ENCODE measurements at regions not wholly inside any gene's neighbourhood (a gene's known extent, or its start where the extent isn't known, plus 50 kb on each side); places are given as distances from the start of the nearest gene placed in this dataset.

DNA sequence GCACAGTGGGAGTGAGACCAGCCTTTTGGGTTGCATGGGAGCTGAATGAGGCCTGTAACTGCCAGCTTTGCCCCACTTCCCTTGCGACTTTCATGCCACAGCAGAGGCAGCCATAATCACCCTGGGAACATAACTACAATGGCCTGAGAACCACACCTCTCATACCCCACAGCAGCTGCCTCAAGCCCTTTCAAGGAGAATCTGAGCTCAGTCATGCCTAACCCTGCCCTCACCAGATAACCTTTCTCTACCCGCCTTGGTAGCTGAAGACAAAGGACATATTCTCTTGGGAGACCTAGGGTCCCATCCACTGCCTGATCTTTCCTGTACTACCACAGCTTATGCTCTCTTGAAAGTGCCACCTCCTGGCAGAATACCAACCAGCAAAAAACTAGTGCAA lies 599.9 kb upstream of the IGFBP7 start:
- H3K9me3 Mint-ChIP-seq = peaks cover 13% of the 10 kb centered on the region
- no peak overlapping the region for H3K27ac Mint-ChIP-seq
- no peaks in the 10 kb centered on the region for H3K27me3 Mint-ChIP-seq
- H3K4me1 Mint-ChIP-seq (ENCODE audit: low read depth) = no peaks in the 10 kb centered on the region
- H3K36me3 Mint-ChIP-seq (ENCODE audit: low read depth) = no peaks in the 10 kb centered on the region
- intact Hi-C loops (cut with micrococcal nuclease) = no loop called here
- H3K4me3 Mint-ChIP-seq = no peak overlapping the region

DNA sequence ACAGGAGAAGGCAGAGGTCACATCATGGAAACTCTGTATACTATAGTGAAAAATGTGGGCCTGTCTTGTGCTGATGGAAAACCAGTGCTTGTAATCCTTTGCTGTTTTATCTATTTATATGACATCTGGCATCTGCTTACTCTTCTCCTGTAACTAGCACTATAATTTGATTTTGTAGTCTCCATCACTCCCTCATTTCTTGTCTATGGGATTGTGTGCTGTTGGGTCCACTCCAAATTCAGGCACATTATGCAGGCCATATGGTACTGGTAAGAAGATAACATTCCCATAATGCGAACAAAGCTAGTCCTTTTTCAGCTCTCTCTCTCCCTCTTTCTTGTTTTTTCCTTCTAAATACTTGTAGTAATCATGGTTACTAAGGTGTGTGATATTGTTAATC lies 581.2 kb upstream of the IGFBP7 start:
- Mint-ChIP-seq H3K4me3 (no peak overlapping the region), H3K36me3 (ENCODE audit: low read depth) (no peaks in the 10 kb centered on the region), H3K9me3 (peaks cover 14% of the 10 kb centered on the region), H3K4me1 (ENCODE audit: low read depth) (no peaks in the 10 kb centered on the region), H3K27ac (no peak overlapping the region), H3K27me3 (no peaks in the 10 kb centered on the region)
- intact Hi-C loops (cut with micrococcal nuclease) = no loop called here

DNA sequence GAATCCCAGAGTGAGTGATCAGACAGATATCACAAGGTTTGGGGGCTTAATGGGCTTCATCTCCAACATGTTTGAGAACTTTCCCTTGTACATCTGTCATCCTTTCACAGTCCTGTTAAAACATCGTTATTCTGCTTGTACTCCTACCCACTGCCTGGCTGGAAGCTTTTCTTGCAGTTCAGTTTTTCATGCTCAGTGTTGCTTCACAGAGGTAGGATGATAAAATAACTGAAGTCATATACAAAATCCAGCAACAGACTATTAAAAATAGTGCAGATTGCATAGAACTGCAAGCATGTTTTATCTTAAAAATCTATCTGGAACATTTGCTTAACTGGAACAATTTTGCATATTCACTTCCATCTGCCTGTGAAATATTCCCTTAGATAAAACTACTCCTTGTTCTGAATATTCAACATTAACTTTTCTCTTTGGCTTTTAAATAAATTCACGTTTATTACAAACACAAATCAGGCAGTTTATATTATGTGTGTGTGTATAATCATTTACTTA lies 579.6 kb upstream of the IGFBP7 start:
- H3K4me1 Mint-ChIP-seq (ENCODE audit: low read depth) = no peaks in the 10 kb centered on the region
- H3K4me3 Mint-ChIP-seq = no peak overlapping the region
- intact Hi-C loops (cut with micrococcal nuclease) = no loop called here
- H3K27me3 Mint-ChIP-seq = no peaks in the 10 kb centered on the region
- H3K9me3 Mint-ChIP-seq = peaks cover 14% of the 10 kb centered on the region
- H3K27ac Mint-ChIP-seq = no peak overlapping the region
- H3K36me3 Mint-ChIP-seq (ENCODE audit: low read depth) = no peaks in the 10 kb centered on the region

DNA sequence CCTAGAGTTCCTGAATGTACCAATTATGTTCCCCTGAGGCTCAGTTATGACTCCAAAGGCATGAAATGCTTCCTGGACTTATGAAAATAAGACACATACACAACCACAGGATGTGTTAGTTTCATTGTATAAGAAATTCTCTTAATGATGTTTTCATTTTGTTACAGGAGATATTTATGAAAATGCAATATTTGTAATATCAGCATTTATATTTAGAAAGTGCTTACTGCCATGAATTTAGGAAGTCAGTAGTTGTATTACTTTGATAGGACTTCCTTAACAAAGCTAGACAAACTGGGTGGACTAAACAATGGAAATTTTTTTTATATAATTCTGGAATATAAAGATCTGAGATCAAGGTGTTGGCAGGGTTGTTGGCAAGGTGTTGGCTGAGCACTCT lies 572.1 kb upstream of the IGFBP7 start:
- Mint-ChIP-seq H3K36me3 (ENCODE audit: low read depth) (no peaks in the 10 kb centered on the region), H3K27me3 (no peaks in the 10 kb centered on the region), H3K27ac (no peak overlapping the region), H3K4me3 (no peak overlapping the region), H3K4me1 (ENCODE audit: low read depth) (no peaks in the 10 kb centered on the region), H3K9me3 (no peaks in the 10 kb centered on the region)
- intact Hi-C loops (cut with micrococcal nuclease) = no loop called here

DNA sequence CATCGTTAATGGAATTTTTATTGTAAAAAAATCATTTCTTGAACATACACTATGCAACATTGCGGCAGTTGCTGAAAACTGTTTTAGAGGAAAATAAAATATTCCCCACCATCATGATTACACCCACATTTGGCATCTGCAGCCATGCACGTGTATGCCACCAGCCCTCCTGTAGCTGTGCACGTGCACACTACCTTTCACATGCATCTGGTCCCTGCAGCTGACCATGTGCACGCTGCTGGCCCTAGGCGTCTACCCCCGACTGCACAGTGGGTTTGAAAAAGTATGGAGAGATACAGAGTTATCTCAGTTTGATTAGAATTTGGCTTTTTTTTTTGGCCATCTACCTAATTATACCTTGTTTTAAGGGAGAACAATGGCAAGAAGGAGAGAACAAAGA lies 569.8 kb upstream of the IGFBP7 start:
- Mint-ChIP-seq H3K9me3 (peaks cover 7% of the 10 kb centered on the region), H3K4me3 (no peak overlapping the region), H3K27ac (no peak overlapping the region), H3K27me3 (no peaks in the 10 kb centered on the region), H3K36me3 (ENCODE audit: low read depth) (no peaks in the 10 kb centered on the region), H3K4me1 (ENCODE audit: low read depth) (no peaks in the 10 kb centered on the region)
- intact Hi-C loops (cut with micrococcal nuclease) = no loop called here

DNA sequence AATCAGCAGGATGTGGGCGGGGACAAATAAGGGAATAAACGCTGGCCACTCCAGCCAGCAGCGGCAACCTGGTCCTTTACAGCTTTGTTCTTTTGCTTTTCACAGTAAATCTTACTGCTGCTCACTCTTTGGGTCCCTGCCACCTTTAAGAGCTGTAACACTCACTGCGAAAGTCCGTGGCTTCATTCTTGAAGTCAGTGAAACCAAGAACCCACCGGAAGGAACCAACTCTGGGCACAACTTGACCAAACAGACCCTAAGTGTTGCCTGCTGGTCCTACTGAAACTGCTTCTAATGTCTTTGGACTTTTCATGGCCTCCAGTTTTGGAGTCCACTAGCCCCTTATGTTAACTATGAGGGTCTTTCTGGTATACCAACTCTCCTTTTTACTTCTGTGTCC lies 566.2 kb upstream of the IGFBP7 start:
- no peaks in the 10 kb centered on the region for H3K4me1 Mint-ChIP-seq (ENCODE audit: low read depth)
- intact Hi-C loops (cut with micrococcal nuclease) = no loop called here
- H3K27me3 Mint-ChIP-seq = no peaks in the 10 kb centered on the region
- H3K36me3 Mint-ChIP-seq (ENCODE audit: low read depth) = no peaks in the 10 kb centered on the region
- H3K27ac Mint-ChIP-seq = no peak overlapping the region
- H3K9me3 Mint-ChIP-seq = peaks cover 7% of the 10 kb centered on the region
- H3K4me3 Mint-ChIP-seq = no peak overlapping the region

DNA sequence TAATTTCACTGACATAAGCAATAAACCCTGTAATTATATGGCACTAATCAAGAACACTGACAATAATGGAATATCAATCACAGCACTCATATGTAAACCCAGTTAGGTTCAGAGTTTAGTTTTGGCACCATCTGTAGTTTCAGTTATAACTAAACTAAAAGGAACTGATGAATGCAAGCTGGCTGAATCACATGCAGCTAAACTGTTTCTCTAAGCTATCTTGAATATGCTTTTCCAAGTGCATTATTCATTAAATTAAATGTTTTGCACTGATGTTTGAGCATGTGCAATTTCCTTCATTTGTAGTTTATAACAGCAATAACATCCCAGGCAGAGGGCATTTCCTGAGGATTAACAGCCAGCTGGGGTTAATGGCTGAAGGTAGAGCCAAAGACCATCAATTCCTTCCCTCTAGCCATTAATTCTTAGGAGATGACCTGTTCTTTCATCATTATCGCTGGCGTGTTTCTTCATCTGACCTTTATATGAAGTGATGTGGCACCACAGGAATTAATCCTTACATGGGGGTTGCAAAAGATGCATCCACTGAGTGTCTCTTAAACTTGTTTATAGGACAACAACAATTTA lies 562.8 kb upstream of the IGFBP7 start:
- H3K9me3 Mint-ChIP-seq = peaks cover 7% of the 10 kb centered on the region
- H3K36me3 Mint-ChIP-seq (ENCODE audit: low read depth) = no peaks in the 10 kb centered on the region
- no peaks in the 10 kb centered on the region for H3K4me1 Mint-ChIP-seq (ENCODE audit: low read depth)
- intact Hi-C loops (cut with micrococcal nuclease) = no loop called here
- no peak overlapping the region for H3K27ac Mint-ChIP-seq
- no peak overlapping the region for H3K4me3 Mint-ChIP-seq
- no peaks in the 10 kb centered on the region for H3K27me3 Mint-ChIP-seq

DNA sequence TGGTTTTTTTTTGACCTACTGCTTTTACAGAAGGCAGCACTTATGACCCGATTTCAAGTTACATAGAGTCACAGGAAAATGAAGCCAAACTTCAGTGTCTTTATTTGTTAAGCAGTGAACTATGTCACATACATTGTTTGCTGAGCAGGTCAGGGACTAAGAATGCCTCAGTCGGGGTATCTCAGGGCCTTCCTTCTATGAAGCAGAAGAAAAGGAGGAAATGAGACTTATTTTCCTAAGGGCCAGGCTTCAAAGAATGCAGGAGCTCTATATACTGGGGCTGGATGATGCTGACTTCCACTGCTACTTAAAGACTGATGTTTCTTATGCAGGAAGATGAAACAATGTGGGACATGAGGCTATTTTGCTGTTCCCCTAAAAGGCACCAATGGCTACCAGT lies 558.4 kb upstream of the IGFBP7 start:
- Mint-ChIP-seq H3K27me3 (no peaks in the 10 kb centered on the region), H3K9me3 (no peaks in the 10 kb centered on the region), H3K36me3 (ENCODE audit: low read depth) (no peaks in the 10 kb centered on the region), H3K4me3 (no peak overlapping the region), H3K4me1 (ENCODE audit: low read depth) (no peaks in the 10 kb centered on the region), H3K27ac (no peak overlapping the region)
- intact Hi-C loops (cut with micrococcal nuclease) = no loop called here

DNA sequence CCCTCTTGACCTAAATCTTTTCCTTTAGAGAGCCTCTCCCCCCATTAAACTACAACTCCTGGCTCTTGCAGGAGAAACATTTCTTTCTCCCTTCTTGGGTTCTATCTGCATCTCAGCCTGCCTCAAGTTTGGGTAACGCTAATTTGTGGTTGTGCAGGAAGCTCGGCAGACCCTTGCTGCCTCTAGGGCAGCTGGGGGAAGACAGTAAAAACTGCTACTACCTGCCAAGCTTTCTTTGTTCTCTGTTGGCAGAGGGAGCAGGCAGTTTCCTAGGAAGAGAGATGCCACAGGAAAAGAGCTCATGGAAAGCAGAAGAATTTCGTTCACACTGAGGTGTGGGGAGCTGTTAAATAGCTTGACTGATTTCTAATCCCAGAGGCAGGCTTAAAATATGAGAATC lies 555.6 kb upstream of the IGFBP7 start:
- Mint-ChIP-seq H3K4me1 (ENCODE audit: low read depth) (no peaks in the 10 kb centered on the region), H3K9me3 (no peaks in the 10 kb centered on the region), H3K27ac (no peak overlapping the region), H3K4me3 (no peak overlapping the region), H3K27me3 (no peaks in the 10 kb centered on the region), H3K36me3 (ENCODE audit: low read depth) (no peaks in the 10 kb centered on the region)
- intact Hi-C loops (cut with micrococcal nuclease) = no loop called here

DNA sequence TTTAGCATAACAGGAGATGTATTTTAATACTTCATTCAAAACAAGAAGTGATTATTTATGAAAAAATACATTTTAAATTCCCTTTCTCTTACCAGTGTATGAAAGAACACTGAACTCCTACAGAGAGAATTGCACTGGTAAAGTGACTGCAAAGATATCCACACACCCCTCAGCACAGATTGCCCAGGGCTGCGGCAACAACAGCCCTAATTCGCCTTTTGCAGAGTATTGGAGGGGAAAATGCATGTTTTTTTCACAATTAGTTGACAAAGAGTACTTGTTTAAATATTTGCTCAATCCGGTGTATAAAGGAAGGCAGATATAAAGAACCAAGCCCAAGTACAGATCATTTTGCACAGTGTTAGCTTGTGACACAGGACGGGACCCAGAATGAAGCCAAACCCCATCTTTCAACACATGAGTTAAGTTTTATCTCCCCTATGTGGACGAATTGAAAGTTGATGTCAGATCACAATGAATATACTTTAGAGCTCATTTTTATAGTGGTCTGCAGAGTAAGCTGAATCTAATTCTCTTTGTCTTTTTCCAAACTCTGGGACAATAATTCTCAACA lies 551.4 kb upstream of the IGFBP7 start:
- Mint-ChIP-seq H3K4me1 (ENCODE audit: low read depth) (no peaks in the 10 kb centered on the region), H3K9me3 (no peaks in the 10 kb centered on the region), H3K4me3 (no peak overlapping the region), H3K36me3 (ENCODE audit: low read depth) (no peaks in the 10 kb centered on the region), H3K27me3 (no peaks in the 10 kb centered on the region), H3K27ac (no peak overlapping the region)
- intact Hi-C loops (cut with micrococcal nuclease) = no loop called here

DNA sequence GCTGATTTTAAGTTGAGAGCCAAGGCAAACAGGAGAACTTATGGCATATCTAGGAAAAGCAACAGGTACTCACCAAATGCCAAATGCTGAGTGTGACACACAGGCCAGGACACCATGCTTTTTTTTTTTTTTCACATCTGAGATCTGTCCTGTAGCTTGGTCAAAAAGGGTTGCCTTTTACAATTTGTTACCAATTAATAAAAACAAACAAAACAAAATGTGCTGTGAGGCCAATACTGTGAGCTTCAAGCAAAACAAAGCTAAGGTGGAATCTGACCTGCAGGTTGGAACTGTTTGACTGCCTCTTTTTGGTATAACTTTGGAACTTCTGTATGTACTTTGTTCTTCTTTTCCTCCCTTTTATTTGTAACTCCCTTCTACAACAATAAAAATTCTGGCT lies 548.5 kb upstream of the IGFBP7 start:
- Mint-ChIP-seq H3K27ac (no peak overlapping the region), H3K27me3 (no peaks in the 10 kb centered on the region), H3K4me3 (no peak overlapping the region), H3K36me3 (ENCODE audit: low read depth) (no peaks in the 10 kb centered on the region), H3K4me1 (ENCODE audit: low read depth) (no peaks in the 10 kb centered on the region), H3K9me3 (no peaks in the 10 kb centered on the region)
- intact Hi-C loops (cut with micrococcal nuclease) = no loop called here

DNA sequence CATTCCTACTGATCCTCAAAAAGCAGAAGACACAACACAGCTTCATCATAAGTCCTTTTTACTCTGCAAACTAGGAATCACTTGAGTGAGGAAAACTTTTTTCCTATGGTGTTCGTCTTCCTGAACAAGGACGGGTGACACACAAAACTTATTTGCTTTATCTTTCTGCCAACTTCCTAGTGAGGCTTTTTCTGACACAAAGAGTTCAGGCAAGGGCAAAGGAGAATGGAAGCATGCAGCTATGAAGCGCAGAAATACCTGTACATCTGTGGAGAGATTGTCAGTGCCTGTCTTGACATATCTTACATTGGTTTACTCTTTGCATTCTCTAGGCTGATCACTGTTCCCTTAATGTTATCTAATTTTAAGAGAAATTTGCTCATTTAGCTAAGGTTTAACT lies 548.0 kb upstream of the IGFBP7 start:
- Mint-ChIP-seq H3K27me3 (no peaks in the 10 kb centered on the region), H3K27ac (no peak overlapping the region), H3K4me3 (no peak overlapping the region), H3K36me3 (ENCODE audit: low read depth) (no peaks in the 10 kb centered on the region), H3K9me3 (no peaks in the 10 kb centered on the region), H3K4me1 (ENCODE audit: low read depth) (no peaks in the 10 kb centered on the region)
- intact Hi-C loops (cut with micrococcal nuclease) = no loop called here

DNA sequence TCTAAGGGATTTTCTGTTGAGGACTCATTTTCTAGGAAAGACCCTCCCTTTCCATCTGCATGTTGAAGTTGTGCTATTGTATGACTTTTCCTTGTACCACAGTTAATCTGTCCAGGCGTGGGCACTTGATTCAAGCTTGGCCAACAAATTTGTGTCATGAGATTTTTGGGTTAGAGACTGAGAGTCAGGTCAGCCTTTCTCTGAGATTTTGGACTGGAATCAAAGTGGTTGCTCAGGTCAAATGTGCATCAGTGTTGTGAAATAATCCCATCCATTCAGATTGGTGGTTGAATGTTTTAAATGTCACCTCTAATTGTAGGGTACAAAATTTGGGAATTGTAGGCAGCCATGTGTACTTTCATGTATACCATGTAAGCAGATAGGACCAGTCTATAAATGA lies 545.2 kb upstream of the IGFBP7 start:
- intact Hi-C loops (cut with micrococcal nuclease) = no loop called here
- Mint-ChIP-seq H3K4me1 (ENCODE audit: low read depth) (no peaks in the 10 kb centered on the region), H3K27ac (no peak overlapping the region), H3K9me3 (no peaks in the 10 kb centered on the region), H3K36me3 (ENCODE audit: low read depth) (no peaks in the 10 kb centered on the region), H3K27me3 (no peaks in the 10 kb centered on the region), H3K4me3 (no peak overlapping the region)

DNA sequence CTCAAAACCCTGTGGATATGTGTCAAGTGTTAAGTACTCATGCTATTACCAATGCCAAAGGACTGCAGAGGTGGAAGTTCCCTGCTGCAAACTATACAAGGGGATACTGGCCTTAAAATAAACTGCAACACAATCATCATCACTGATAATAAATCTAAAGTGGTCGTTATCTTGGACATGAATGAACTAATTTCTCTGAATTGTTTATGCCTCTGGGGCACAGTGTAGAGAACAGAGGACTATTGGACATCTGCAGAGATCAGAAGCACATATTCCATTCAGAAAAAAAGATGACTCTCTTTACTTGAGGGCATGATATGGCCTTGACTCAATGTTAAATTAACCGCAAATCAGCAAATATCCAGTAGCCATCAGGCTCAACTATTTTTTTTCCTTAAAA lies 542.6 kb upstream of the IGFBP7 start:
- H3K27ac Mint-ChIP-seq = no peak overlapping the region
- no peaks in the 10 kb centered on the region for H3K9me3 Mint-ChIP-seq
- H3K4me1 Mint-ChIP-seq (ENCODE audit: low read depth) = no peaks in the 10 kb centered on the region
- H3K27me3 Mint-ChIP-seq = no peaks in the 10 kb centered on the region
- no peaks in the 10 kb centered on the region for H3K36me3 Mint-ChIP-seq (ENCODE audit: low read depth)
- no peak overlapping the region for H3K4me3 Mint-ChIP-seq
- intact Hi-C loops (cut with micrococcal nuclease) = no loop called here

DNA sequence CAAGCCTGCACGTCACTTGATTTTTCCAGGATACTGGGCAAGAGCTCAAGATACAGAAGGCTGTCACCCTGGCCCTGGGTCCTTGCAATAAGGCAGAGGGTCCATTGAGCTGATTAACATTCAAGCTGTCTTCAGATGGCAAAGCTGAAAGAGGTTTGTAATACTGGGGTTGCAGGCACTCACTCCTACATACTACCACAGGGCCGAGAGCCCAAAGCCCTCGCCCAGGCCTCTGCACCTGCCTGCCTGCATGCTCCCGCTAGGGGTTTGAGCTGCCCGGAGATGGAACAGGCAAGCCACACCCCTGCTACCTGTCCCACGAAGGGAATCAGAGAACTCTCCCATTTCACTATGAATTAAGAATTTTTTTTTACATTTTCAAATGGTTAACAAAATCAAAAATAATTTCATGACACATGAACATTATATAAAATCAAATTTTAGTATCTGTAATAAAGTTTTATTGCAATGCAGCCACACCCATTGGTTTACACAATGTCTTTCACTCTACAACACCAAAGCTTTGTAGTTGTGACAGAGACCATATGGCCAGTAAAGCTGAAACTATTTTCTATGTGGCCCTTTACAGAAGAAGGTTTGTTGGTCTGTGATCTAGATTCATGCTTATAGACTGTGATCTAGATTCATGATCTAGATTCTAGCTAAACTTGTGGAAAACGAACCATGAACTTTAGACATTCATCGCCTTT lies 530.4 kb upstream of the IGFBP7 start:
- H3K4me1 Mint-ChIP-seq (ENCODE audit: low read depth) = no peaks in the 10 kb centered on the region
- no peak overlapping the region for H3K4me3 Mint-ChIP-seq

More for the DNA sequence above, 530.4 kb upstream of the IGFBP7 start:
- H3K9me3 Mint-ChIP-seq = no peaks in the 10 kb centered on the region
- no peaks in the 10 kb centered on the region for H3K27me3 Mint-ChIP-seq
- no peak overlapping the region for H3K27ac Mint-ChIP-seq
- no peaks in the 10 kb centered on the region for H3K36me3 Mint-ChIP-seq (ENCODE audit: low read depth)
- intact Hi-C loops (cut with micrococcal nuclease) = no loop called here

Measured in dendritic cell treated with granulocyte-macrophage colony-stimulating factor and Interleukin-4, amounts not matched to agents 40 ng/mL and 50 ng/mL, for 4 days (primary cell).